HCT116 (cell line): ENCODE measurements at regions not wholly inside any gene's neighbourhood (a gene's known extent, or its start where the extent isn't known, plus 50 kb on each side); places are given as distances from the start of the nearest gene placed in this dataset.

Experiments
- ATAC-seq: fragments of 200-7000 bp; cut with Tn5 transposase; 2 replicates; pipeline ENCODE4 v1.9.1; 2020; ENCODE audit warnings: mild to moderate bottlenecking, moderate library complexity
- BruUV-seq: library from RNA; stranded (reverse); fragments of 400-500 nt; replicated peaks from 2 replicates; lab custom pipeline; 2021; lab: Mats Ljungman, UMichigan
- CTCF ChIA-PET: fragments of 300-600 bp; sonication (Branson Sonifier 250); formaldehyde crosslinking; loops from one replicate; lab custom pipeline; 2021; ENCODE audit warnings: antibody characterized with exemption; lab: Charles Lee
- POLR2A ChIA-PET: fragments of 300-600, 350-600 bp; sonication (Branson Sonifier 250); formaldehyde crosslinking; loops from one replicate; lab custom pipeline; 2021; ENCODE audit warnings: antibody characterized with exemption; lab: Charles Lee
- RAD21 ChIA-PET, 2 experiments: fragments of 300-600 bp; sonication (Branson Sonifier 250); formaldehyde crosslinking; loops; one replicate each; lab custom pipeline; 2023; ENCODE audit warnings: low total read pairs in 2 of 2; ENCODE audit not compliant: uncharacterized antibody in 2 of 2, unreplicated experiment in 2 of 2, low non-redundant PET in 1 of 2; lab: Charles Lee
- DNase-seq: peaks from one replicate; pipeline ENCODE4 v3.0.0-alpha.2; 2010; ENCODE audit warnings: low read depth, low spot score
- H2AFZ ChIP-seq: fragments of 200-600 bp; shearing (Covaris generic), sonication (generic); 2 replicates; pipeline ENCODE4 v1.6.1; 2017; ENCODE audit warnings: low read depth, mixed run types, mixed read lengths, antibody characterized with exemption, low read length; ENCODE audit not compliant: poor library complexity, severe bottlenecking
- H3K27ac ChIP-seq: 2 replicates; pipeline ENCODE4 v1.5.1; 2012; ENCODE audit warnings: low read depth, low read length
- H3K27me3 ChIP-seq: fragments of 200-600 bp; sonication (generic); 2 replicates; pipeline ENCODE4 v1.6.1; 2016; ENCODE audit warnings: mixed run types, low read length, mixed read lengths; ENCODE audit not compliant: insufficient read depth
- H3K36me3 ChIP-seq, 2 experiments: fragments of 200-500 bp in 1 of 2; fragments of 200-600 bp in 1 of 2; sonication (Bioruptor generic) in 1 of 2; sonication (generic) in 1 of 2; 2 replicates each; pipeline versions ENCODE4 v1.5.1 to v1.6.1; 2014 to 2016; ENCODE audit warnings: low read length in 2 of 2, inconsistent platforms in 1 of 2, mixed read lengths in 1 of 2, mixed run types in 1 of 2; ENCODE audit not compliant: insufficient read depth in 2 of 2, control insufficient read depth in 1 of 2
- H3K4me1 ChIP-seq, 2 experiments: fragments of 200-600 bp in 1 of 2; sonication (generic) in 1 of 2; 2 replicates each; pipeline versions ENCODE4 v1.5.1 to v1.6.1; 2012 to 2017; ENCODE audit warnings: low read length in 2 of 2, inconsistent platforms in 1 of 2, mild to moderate bottlenecking in 1 of 2, mixed read lengths in 1 of 2, mixed run types in 1 of 2, moderate library complexity in 1 of 2; ENCODE audit not compliant: insufficient read depth in 2 of 2, control insufficient read depth in 1 of 2
- H3K4me2 ChIP-seq: fragments of 200-600 bp; sonication (generic); 2 replicates; pipeline ENCODE4 v1.6.1; 2017; ENCODE audit warnings: mixed run types, low read length, mixed read lengths
- H3K4me3 ChIP-seq, 2 experiments: fragments of 200-600 bp in 1 of 2; sonication (generic) in 1 of 2; replicated peaks in 1 of 2; 2 replicates each; pipeline ENCODE4 v1.5.1; 2011 to 2016; ENCODE audit warnings: low read length in 2 of 2, control low read depth in 1 of 2, low read depth in 1 of 2, mild to moderate bottlenecking in 1 of 2, mixed read lengths in 1 of 2, mixed run types in 1 of 2
- H3K79me2 ChIP-seq: fragments of 200-600 bp; sonication (generic); 2 replicates; pipeline ENCODE4 v1.6.1; 2017; ENCODE audit warnings: mild to moderate bottlenecking, mixed run types, low read length, moderate library complexity, mixed read lengths; ENCODE audit not compliant: insufficient read depth
- H3K9ac ChIP-seq: fragments of 200-600 bp; sonication (generic); 2 replicates; pipeline ENCODE4 v1.6.1; 2016; ENCODE audit warnings: low read length, mixed read lengths
- H3K9me2 ChIP-seq: fragments of 200-600 bp; sonication (generic), shearing (Covaris generic); 2 replicates; pipeline ENCODE4 v1.6.1; 2017; ENCODE audit warnings: mixed run types, mild to moderate bottlenecking, moderate library complexity; ENCODE audit not compliant: insufficient read depth
- H3K9me3 ChIP-seq, 2 experiments: fragments of 200-500 bp in 1 of 2; fragments of 200-600 bp in 1 of 2; sonication (Bioruptor generic) in 1 of 2; sonication (generic) in 1 of 2; 2 replicates each; pipeline ENCODE4 v1.6.1; 2014 to 2017; ENCODE audit warnings: low read length in 2 of 2, mixed read lengths in 2 of 2, inconsistent platforms in 1 of 2, low read depth in 1 of 2, mild to moderate bottlenecking in 1 of 2, mixed run types in 1 of 2, moderate library complexity in 1 of 2; ENCODE audit not compliant: control insufficient read depth in 1 of 2, insufficient read depth in 1 of 2
- H4K20me1 ChIP-seq: fragments of 200-600 bp; sonication (generic), shearing (Covaris generic); 2 replicates; pipeline ENCODE4 v1.6.1; 2017; ENCODE audit warnings: mixed run types, mild to moderate bottlenecking, moderate library complexity; ENCODE audit not compliant: insufficient read depth
- CBX3 ChIP-seq: IDR thresholded peaks from 2 replicates; pipeline ENCODE4 v1.6.1; 2012; ENCODE audit warnings: low read depth
- CEBPB ChIP-seq: IDR thresholded peaks from 2 replicates; pipeline ENCODE4 v1.6.1; 2012; ENCODE audit warnings: low read depth
- ELF1 ChIP-seq: IDR thresholded peaks from 2 replicates; pipeline ENCODE4 v1.6.1; 2012; ENCODE audit warnings: low read depth, borderline replicate concordance
- EZH2 ChIP-seq: fragments of 200-600 bp; sonication (generic); IDR thresholded peaks from 2 replicates; pipeline ENCODE4 v1.6.1; 2017; ENCODE audit warnings: antibody characterized with exemption, mixed run types
- FOSL1 ChIP-seq: IDR thresholded peaks from 2 replicates; pipeline ENCODE4 v1.6.1; 2012; ENCODE audit warnings: low read depth
- POLR2A ChIP-seq: IDR thresholded peaks from 2 replicates; pipeline ENCODE4 v1.7.0; 2011; ENCODE audit warnings: borderline replicate concordance; ENCODE audit not compliant: insufficient read depth, insufficient read length; ENCODE audit errors: extremely low read depth
- POLR2AphosphoS5 ChIP-seq: IDR thresholded peaks from 2 replicates; pipeline ENCODE4 v1.6.1; 2011; ENCODE audit warnings: mild to moderate bottlenecking, low read depth, low read length, moderate library complexity
- SIN3A ChIP-seq: IDR thresholded peaks from 2 replicates; pipeline ENCODE4 v1.6.1; 2012; ENCODE audit warnings: low read depth
- SRF ChIP-seq: IDR thresholded peaks from 2 replicates; pipeline ENCODE4 v1.6.1; 2012; ENCODE audit warnings: low read depth
- TCF7L2 ChIP-seq: IDR thresholded peaks from 2 replicates; pipeline ENCODE4 v1.7.0; 2011; ENCODE audit warnings: borderline replicate concordance, inconsistent platforms; ENCODE audit not compliant: insufficient read depth, insufficient read length; ENCODE audit errors: extremely low read depth
- YY1 ChIP-seq: IDR thresholded peaks from 2 replicates; pipeline ENCODE4 v1.6.1; 2011; ENCODE audit warnings: low read length, low read depth, moderate library complexity, mild to moderate bottlenecking; ENCODE audit not compliant: insufficient replicate concordance; ENCODE audit errors: extremely low read depth
- ZFX ChIP-seq: fragments of 450-650 bp; IDR thresholded peaks from 2 replicates; pipeline ENCODE4 v1.6.1; 2017
- ZNF274 ChIP-seq: fragments of 200-500 bp; sonication (Bioruptor generic); IDR thresholded peaks from 2 replicates; pipeline ENCODE4 v1.6.1; 2014; ENCODE audit warnings: mild to moderate bottlenecking, low read depth, low read length, inconsistent platforms
- intact Hi-C: fragments of 100-400 bp; cut with micrococcal nuclease; formaldehyde crosslinking; loops from 2 replicates; pipeline ENCODE4 v1.10.0; 2022
- TF ChIP-seq, protein P1 (sequence below): IDR thresholded peaks from 2 replicates; pipeline ENCODE4 v1.6.1; 2012
- TF ChIP-seq, protein P2 (sequence below): IDR thresholded peaks from 2 replicates; pipeline ENCODE4 v1.6.1; 2011; ENCODE audit warnings: mild to moderate bottlenecking, low read length, moderate library complexity; ENCODE audit not compliant: insufficient replicate concordance; ENCODE audit errors: extremely low read depth
- TF ChIP-seq, protein P3 (sequence below): IDR thresholded peaks from 2 replicates; pipeline ENCODE4 v1.6.1; 2012

DNA sequence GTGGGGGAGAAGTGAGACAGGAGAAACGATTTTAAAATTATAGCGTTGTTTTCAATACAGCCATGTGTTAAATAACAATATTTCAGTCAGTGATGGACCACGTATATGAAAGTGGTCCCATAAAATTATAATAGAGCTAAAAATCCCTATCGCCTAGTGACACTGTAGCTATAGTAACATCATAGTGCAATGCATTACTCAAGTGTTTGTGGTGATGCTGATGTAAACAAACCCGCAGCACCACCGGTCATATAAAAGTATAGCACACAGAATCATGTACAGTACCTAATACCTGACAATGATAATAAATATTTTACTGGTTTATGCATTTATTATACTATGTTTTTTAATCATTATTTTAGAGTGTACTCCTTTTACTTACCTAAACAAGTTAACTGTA, 407.4 kb upstream of the SEMA6A start:
- Histone ChIP-seq H3K9me3 (no peaks in the 10 kb centered on the region), H3K4me1 (no peaks in the 10 kb centered on the region), H3K4me2 (no peak overlapping the region), H3K9ac (no peak overlapping the region), H2AFZ (no peak overlapping the region), H4K20me1 (no peaks in the 10 kb centered on the region), H3K27me3 (no peaks in the 10 kb centered on the region), H3K9me2 (no peaks in the 10 kb centered on the region), H3K27ac (no peak overlapping the region), H3K4me3 (no peak overlapping the region), H3K79me2 (no peaks in the 10 kb centered on the region), H3K36me3 (no peaks in the 10 kb centered on the region)
- intact Hi-C loops = no loop called here
- DNase-seq (no peak), ATAC-seq (no peak)
- RAD21 ChIA-PET = no interaction called here
- TF ChIP-seq TCF7L2 (no peak), ELF1 (no peak), CBX3 (no peak), ZFX (no peak), SRF (no peak), POLR2AphosphoS5 (no peak), FOSL1 (no peak), POLR2A (no peak), CEBPB (no peak), ZNF274 (no peak), EZH2 (no peak), SIN3A (no peak), YY1 (no peak)
- TF ChIP-seq, protein P1, sequence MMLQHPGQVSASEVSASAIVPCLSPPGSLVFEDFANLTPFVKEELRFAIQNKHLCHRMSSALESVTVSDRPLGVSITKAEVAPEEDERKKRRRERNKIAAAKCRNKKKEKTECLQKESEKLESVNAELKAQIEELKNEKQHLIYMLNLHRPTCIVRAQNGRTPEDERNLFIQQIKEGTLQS = no peak
- TF ChIP-seq, protein P2, sequence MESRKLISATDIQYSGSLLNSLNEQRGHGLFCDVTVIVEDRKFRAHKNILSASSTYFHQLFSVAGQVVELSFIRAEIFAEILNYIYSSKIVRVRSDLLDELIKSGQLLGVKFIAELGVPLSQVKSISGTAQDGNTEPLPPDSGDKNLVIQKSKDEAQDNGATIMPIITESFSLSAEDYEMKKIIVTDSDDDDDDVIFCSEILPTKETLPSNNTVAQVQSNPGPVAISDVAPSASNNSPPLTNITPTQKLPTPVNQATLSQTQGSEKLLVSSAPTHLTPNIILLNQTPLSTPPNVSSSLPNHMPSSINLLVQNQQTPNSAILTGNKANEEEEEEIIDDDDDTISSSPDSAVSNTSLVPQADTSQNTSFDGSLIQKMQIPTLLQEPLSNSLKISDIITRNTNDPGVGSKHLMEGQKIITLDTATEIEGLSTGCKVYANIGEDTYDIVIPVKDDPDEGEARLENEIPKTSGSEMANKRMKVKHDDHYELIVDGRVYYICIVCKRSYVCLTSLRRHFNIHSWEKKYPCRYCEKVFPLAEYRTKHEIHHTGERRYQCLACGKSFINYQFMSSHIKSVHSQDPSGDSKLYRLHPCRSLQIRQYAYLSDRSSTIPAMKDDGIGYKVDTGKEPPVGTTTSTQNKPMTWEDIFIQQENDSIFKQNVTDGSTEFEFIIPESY = no peak
- TF ChIP-seq, protein P3, sequence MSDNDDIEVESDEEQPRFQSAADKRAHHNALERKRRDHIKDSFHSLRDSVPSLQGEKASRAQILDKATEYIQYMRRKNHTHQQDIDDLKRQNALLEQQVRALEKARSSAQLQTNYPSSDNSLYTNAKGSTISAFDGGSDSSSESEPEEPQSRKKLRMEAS = no peak
- CTCF ChIA-PET = no interaction called here
- POLR2A ChIA-PET = no interaction called here
- no TSS peak for BruUV-seq
